ENCODE measurements at regions not wholly inside any gene's neighbourhood (a gene's known extent, or its start where the extent isn't known, plus 50 kb on each side); places are given as distances from the start of the nearest gene placed in this dataset.
"Not testable (repeated sequence)": the region's sequence is repeated elsewhere in the genome, so short reads cannot be mapped to it uniquely, and the experiment has no call there.

GRCh38 chr16:65260746-65261145, 138.9 kb upstream of the CDH11 start:
- no peak overlapping the region for H3K4me3 ChIP-seq (replicated peaks in 1 of 2; ENCODE audit: low read depth in 2 of 2, low read length in 2 of 2)
- no peak for TF ChIP-seq CTCF (IDR thresholded peaks at IDR 0.05; ENCODE audit: low read depth, low read length)
- no peak for DNase-seq (ENCODE audit: low read depth in 2 of 2)

GRCh38 chr16:65254144-65254543, 132.3 kb upstream of the CDH11 start:
- DNase-seq (ENCODE audit: low read depth in 2 of 2): no peak
- no peak overlapping the region for H3K4me3 ChIP-seq (replicated peaks in 1 of 2; ENCODE audit: low read depth in 2 of 2, low read length in 2 of 2)
- TF ChIP-seq CTCF (IDR thresholded peaks at IDR 0.05; ENCODE audit: low read depth, low read length): no peak

- peak; percentile 22 to 91 for DNase-seq (ENCODE audit: low read depth in 2 of 2)
- TF ChIP-seq CTCF (IDR thresholded peaks at IDR 0.05; ENCODE audit: low read depth, low read length): no peak
- no peak overlapping the region for H3K4me3 ChIP-seq (replicated peaks in 1 of 2; ENCODE audit: low read depth in 2 of 2, low read length in 2 of 2)
Measured at GRCh38 chr16:65249768-65250167, 127.9 kb upstream of the CDH11 start.

- no peak for DNase-seq (ENCODE audit: low read depth in 2 of 2)
- TF ChIP-seq CTCF (IDR thresholded peaks at IDR 0.05; ENCODE audit: low read depth, low read length): no peak
- no peak overlapping the region for H3K4me3 ChIP-seq (replicated peaks in 1 of 2; ENCODE audit: low read depth in 2 of 2, low read length in 2 of 2)
Measured at GRCh38 chr16:65244787-65245186, 122.9 kb upstream of the CDH11 start.

GRCh38 chr16:65235339-65236177, 113.7 kb upstream of the CDH11 start:
- H3K4me3 ChIP-seq (replicated peaks in 1 of 2; ENCODE audit: low read depth in 2 of 2, low read length in 2 of 2): no peak overlapping the region
- TF ChIP-seq CTCF (IDR thresholded peaks at IDR 0.05; ENCODE audit: low read depth, low read length): no peak
- DNase-seq (ENCODE audit: low read depth in 2 of 2): no peak

GRCh38 chr16:65234721-65235320, 113.0 kb upstream of the CDH11 start:
- DNase-seq (ENCODE audit: low read depth in 2 of 2); H3K4me3 ChIP-seq (replicated peaks in 1 of 2; ENCODE audit: low read depth in 2 of 2, low read length in 2 of 2): not testable (repeated sequence)

GRCh38 chr16:65229191-65229662, 107.4 kb upstream of the CDH11 start:
- DNase-seq (ENCODE audit: low read depth in 2 of 2): peak; percentile 16 to 24
- H3K4me3 ChIP-seq (replicated peaks in 1 of 2; ENCODE audit: low read depth in 2 of 2, low read length in 2 of 2): no peak overlapping the region

More at GRCh38 chr16:65229191-65229662, 107.4 kb upstream of the CDH11 start:
- TF ChIP-seq CTCF (IDR thresholded peaks at IDR 0.05; ENCODE audit: low read depth, low read length): no peak

Data from cardiac fibroblast (primary cell).